ENCODE measurements at regions not wholly inside any gene's neighbourhood (a gene's known extent, or its start where the extent isn't known, plus 50 kb on each side); places are given as distances from the start of the nearest gene placed in this dataset.
"Not testable (repeated sequence)": the region's sequence is repeated elsewhere in the genome, so short reads cannot be mapped to it uniquely, and the experiment has no call there.

GRCh38 chr17:21542070-21542469 lies 150.3 kb upstream of the KCNJ18 start:
- H3K4me3 ChIP-seq (ENCODE audit: control insufficient read depth, low read depth, low read length), result no peak overlapping the region
- TF ChIP-seq, protein P1, sequence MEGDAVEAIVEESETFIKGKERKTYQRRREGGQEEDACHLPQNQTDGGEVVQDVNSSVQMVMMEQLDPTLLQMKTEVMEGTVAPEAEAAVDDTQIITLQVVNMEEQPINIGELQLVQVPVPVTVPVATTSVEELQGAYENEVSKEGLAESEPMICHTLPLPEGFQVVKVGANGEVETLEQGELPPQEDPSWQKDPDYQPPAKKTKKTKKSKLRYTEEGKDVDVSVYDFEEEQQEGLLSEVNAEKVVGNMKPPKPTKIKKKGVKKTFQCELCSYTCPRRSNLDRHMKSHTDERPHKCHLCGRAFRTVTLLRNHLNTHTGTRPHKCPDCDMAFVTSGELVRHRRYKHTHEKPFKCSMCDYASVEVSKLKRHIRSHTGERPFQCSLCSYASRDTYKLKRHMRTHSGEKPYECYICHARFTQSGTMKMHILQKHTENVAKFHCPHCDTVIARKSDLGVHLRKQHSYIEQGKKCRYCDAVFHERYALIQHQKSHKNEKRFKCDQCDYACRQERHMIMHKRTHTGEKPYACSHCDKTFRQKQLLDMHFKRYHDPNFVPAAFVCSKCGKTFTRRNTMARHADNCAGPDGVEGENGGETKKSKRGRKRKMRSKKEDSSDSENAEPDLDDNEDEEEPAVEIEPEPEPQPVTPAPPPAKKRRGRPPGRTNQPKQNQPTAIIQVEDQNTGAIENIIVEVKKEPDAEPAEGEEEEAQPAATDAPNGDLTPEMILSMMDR (conservative IDR thresholded peaks at IDR 0.05; ENCODE audit: control insufficient read depth, insufficient read depth, low read depth, low read length), result no peak
- DNase-seq (ENCODE audit: low read depth), result peak; percentile 26

DNA sequence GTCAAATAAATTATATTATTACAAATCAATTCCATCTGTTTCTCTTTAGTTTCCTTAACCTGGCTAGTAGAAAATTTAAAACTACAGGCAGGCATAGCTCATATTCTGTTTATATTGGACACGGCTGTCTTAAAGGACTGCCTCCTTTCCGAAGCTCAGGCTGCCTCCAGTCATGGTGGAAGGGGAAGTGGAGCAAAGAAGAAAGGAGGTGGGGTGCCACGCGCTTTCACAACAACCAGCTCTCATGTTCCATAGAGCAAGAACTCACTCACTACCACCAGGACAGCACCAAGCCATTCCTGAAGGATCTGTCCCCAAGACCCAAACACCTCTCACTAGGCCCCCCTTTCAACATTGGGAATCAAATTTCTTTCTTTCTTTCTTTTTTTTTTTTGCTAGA lies 149.3 kb upstream of the KCNJ18 start:
- DNase-seq (ENCODE audit: low read depth), result peak; percentile 39
- TF ChIP-seq, protein P1 (conservative IDR thresholded peaks at IDR 0.05; ENCODE audit: control insufficient read depth, insufficient read depth, low read depth, low read length), result no peak

DNA sequence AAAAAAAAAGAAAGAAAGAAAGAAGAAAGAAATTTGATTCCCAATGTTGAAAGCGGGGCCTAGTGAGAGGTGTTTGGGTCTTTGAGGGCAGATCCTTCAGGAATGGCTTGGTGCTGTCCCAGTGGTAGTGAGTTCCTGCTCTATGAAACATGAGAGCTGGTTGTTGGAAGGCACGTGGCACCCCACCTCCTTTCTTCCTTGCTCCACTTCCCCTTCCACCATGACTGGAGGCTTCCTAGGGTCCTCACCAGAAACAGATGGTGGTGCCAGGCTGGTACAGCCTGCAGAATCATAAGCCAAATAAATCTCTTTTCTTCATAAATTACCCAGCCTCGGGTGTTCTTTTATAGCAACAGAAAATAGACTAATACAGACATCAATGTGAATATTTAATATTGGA lies 147.3 kb upstream of the KCNJ18 start:
- H3K4me3 ChIP-seq (ENCODE audit: control insufficient read depth, low read depth, low read length), result no peak overlapping the region
- DNase-seq (ENCODE audit: low read depth), result no peak
- TF ChIP-seq, protein P1 (conservative IDR thresholded peaks at IDR 0.05; ENCODE audit: control insufficient read depth, insufficient read depth, low read depth, low read length), result no peak

More for the DNA sequence above, 149.3 kb upstream of the KCNJ18 start:
- no peak overlapping the region for H3K4me3 ChIP-seq (ENCODE audit: control insufficient read depth, low read depth, low read length)

DNA sequence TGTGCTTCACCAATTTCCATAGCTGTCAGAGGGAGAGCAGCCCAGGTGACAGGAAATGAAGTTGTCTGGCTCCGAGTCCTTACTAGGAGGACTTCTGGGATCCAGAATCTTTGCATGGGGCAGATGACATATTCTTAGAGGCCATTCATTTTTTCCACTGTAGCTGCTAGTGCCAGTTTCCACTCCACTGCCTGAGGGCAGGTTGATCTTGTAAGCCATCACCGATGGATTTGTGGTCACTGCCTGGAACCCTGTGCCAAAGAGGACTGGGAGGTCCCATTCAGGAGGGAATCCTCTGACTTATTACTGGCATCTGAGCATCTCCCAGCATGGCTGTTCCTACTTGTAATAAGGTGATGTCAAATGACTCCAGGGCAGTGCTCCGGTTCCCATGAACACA lies 144.1 kb upstream of the KCNJ18 start:
- DNase-seq (ENCODE audit: low read depth), result no peak
- no peak overlapping the region for H3K4me3 ChIP-seq (ENCODE audit: control insufficient read depth, low read depth, low read length)
- TF ChIP-seq, protein P1 (conservative IDR thresholded peaks at IDR 0.05; ENCODE audit: control insufficient read depth, insufficient read depth, low read depth, low read length), result no peak

DNA sequence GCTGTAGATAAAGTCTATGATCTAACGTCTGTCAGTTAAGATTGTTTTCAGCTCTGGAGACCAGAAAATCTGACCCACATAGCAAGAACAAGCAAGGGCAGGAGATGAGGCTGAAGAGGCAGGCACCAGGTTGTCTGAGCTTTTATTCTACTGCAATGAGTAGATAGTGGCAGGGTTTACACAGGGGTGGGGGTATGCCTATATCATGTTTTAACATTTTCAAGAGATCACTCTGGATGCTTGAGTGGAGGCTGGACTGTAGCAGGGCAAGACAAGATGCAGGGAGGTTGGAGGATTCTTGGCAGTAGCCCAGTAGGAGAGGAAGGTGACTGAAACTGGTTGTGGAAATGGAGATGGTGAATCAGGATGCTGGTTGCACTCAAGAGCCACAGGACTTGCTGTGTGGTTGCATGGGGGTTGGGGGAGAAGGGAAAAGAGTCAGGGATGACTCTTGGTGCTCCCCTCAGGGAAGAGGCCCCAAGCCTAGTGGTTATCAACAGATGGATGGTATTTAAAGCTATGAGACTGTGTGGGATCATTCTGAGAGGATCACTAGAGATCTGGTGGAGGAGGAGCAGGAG lies 143.1 kb upstream of the KCNJ18 start:
- H3K4me3 ChIP-seq (ENCODE audit: control insufficient read depth, low read depth, low read length), result peak overlapping the region; percentile 44
- TF ChIP-seq, protein P1 (conservative IDR thresholded peaks at IDR 0.05; ENCODE audit: control insufficient read depth, insufficient read depth, low read depth, low read length), result no peak
- DNase-seq (ENCODE audit: low read depth), result peak; percentile 83

DNA sequence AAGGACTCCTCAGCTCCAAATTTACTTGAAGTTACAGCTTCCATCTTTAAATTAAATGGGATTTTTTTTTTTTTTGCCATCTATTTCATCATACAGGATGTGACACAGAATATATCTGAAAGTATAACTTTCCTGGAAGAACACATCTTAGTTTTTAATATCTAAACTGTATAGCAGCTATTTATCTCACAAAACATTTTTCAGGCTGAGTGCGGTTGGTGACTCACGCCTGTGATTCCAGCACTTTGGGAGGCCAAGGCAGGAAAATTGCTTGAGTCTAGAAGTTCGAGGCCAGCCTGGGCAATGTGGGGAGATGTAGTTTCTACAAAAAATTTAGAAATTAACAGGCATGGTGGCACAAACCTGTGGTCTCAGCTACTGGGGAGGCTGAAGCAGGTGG lies 142.3 kb upstream of the KCNJ18 start:
- H3K4me3 ChIP-seq (ENCODE audit: control insufficient read depth, low read depth, low read length), result peak overlapping the region; percentile 68
- peak; percentile 87 for DNase-seq (ENCODE audit: low read depth)

DNA sequence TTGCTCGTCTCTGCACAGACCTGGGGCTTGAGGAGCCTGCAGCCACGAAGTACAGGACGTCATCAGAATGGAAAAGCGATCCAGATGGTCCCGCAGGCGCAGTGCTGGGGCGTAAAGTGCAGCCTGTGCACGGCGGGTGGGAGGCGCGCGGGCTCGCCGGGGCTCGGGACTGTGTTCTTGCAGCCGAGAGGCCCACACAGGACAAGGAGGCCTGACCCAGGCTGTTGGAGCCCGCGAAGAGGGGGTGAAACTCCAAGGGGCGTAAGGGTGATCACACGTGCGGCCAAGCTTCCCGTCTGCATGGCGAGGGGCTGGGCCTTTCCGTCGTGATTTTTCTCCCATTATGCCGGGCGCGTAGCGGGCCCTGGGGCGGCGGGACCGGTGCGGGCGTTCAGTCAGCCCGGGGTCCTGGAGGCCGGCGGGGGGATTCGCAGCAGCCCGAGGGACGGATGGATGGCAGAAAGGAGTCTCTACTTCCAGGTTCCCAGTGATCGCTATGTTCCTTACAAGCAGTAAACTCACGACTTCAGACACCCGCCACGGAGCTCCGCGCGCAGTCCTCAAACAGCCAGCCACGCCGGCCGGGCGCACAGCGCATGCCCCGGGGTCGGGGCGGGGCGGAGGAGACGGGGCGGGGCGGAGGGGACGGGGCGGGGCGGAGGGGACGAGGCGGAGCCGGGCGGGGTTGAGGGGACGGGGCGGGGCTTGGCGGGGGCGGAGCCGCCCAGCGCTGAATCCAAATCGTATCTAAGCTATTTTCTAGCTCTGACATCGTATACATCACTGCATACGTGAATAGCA lies 141.0 kb upstream of the KCNJ18 start:
- TF ChIP-seq, protein P1 (conservative IDR thresholded peaks at IDR 0.05; ENCODE audit: control insufficient read depth, insufficient read depth, low read depth, low read length), result no peak
- peak overlapping the region; percentile 68 for H3K4me3 ChIP-seq (ENCODE audit: control insufficient read depth, low read depth, low read length)

DNA sequence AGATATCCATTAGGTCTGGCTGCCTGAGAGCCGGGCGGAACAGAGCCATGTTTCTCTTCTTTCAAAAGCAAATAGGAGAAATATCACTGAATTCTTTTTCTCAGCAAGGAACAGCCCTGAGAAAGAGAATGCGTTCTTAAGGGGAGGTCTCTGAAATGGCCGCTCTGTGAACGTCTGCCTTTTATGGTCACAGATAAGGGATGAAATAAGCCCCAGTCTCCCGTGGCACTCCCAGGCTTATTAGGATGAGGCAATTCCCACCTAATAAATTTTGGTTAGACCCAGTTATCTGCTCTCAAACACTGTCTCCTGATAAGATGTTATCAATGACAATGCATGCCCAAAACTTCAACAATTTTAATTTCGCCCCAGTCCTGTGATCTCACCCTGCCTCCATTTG lies 133.4 kb upstream of the KCNJ18 start:
- not testable (repeated sequence) for DNase-seq (ENCODE audit: low read depth); H3K4me3 ChIP-seq (ENCODE audit: control insufficient read depth, low read depth, low read length)

More for the DNA sequence above, 141.0 kb upstream of the KCNJ18 start:
- DNase-seq (ENCODE audit: low read depth), result peak; percentile 87

Data from fibroblast of mammary gland (primary cell).